GM21515 (cell line): ENCODE measurements at regions not wholly inside any gene's neighbourhood (a gene's known extent, or its start where the extent isn't known, plus 50 kb on each side); places are given as distances from the start of the nearest gene placed in this dataset.

Experiments used
- ATAC-seq: cut with Tn5 transposase; IDR thresholded peaks from one replicate; pipeline ENCODE4 v1.9.1; 2021; ENCODE audit not compliant: unreplicated experiment

DNA sequence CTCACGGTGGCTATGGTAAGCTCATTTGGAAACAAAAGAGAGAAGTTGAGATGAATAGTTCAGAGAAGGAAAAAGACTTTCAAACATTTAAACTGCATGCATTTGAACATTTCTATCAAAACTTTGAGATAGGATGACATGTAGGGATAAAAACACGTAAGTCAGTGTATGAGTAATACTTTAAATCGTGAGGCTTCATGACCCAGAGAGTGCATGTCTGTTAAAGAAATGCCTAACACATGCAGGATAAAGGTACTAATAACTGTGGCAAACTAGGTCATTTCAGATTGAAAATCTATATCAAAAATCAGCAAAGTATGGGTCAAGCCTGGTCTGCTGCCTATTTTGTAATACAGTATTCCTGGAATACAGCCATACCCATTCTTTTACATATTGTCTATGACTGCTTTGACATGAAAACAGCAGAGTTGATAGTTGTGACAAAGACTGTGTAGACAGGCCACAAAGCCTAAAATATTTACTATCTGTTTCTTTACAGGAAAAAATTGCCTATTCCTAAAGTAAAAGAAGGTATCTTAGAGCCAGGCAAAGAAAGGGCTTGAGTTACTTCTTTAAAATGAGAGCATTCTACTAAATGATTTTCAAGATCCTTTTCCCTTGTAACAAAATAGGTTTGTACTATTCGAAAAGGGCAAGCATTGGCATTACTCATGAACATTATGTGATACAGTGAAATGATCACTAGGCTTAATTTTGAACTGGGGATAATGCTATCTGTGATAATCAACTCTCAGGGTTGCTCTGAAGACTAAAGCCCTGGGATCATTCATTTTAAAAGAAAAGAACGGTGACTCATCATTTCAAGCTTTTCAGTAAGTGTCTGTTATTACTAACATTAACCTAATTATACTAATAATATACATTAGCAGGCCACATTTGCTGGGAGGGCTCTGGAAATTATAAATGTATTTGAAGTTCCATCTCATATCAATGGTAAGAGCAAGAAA lies 185.9 kb downstream of the CRPPA start:
- no peak for ATAC-seq

DNA sequence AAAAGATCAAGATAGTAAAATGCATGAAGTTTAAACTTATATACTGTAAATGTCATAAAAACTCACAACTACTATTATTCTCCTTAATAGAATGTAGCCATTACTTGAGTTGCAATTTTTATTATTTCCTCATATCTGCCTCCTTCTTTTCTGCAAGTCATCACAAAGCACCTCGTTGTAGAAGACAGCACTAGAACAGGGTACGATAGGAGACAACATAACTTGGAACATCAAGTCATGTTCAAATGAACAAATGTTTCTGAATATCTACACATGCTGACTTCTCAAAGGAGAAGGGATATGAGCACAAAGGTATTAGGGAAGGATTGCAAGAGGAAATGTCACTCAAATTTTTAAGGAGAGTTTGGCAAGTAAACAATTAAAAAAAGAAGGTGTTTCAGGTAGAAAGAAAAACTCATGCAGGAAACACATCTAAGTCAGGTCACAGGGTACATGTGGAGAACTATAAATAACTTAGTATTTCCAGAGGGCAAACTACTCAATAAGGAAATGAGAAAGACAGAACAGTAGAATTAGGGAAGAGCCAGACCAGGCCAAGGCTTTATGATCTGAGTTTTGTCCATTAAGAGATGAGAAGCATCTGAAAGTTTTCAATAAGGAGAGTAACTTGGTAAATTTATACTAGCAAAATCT lies 186.7 kb downstream of the CRPPA start:
- no peak for ATAC-seq

DNA sequence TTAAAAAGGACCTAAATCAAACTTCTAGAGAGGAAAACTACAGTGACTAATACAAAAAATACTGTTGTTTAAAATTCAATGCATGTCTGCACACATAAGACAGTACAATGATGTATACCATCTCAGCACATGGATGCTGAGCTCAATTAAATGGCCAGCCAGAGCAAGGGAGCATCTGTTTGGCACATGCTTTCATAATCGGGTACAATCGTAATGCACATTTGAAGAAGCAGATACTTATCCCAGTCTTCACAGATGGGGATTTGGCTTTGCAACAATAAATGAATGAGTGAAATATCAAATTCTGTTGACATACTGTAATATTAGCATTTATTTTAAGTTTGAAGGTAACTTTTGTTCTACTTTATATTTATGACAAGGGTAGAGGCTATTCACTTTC lies 187.8 kb downstream of the CRPPA start:
- no peak for ATAC-seq

DNA sequence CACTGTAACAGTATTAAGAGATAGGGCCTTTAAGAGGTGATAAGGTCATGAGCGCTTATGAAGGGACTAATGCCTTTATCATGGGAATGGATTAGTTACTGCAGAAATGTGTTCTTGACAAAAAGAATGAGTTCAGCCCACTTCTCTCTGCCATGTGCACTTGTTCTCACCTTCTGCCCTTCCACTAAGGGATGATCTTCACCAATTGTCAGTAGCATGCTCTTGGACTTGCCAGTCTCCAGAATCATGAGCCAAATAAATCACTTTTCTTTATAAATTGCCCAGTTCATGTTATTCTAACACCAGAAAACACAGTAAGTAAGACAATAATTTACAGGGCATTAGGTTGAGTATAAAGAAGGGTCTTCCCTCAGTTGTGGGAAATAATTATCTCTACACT lies 189.1 kb downstream of the CRPPA start:
- no peak for ATAC-seq

DNA sequence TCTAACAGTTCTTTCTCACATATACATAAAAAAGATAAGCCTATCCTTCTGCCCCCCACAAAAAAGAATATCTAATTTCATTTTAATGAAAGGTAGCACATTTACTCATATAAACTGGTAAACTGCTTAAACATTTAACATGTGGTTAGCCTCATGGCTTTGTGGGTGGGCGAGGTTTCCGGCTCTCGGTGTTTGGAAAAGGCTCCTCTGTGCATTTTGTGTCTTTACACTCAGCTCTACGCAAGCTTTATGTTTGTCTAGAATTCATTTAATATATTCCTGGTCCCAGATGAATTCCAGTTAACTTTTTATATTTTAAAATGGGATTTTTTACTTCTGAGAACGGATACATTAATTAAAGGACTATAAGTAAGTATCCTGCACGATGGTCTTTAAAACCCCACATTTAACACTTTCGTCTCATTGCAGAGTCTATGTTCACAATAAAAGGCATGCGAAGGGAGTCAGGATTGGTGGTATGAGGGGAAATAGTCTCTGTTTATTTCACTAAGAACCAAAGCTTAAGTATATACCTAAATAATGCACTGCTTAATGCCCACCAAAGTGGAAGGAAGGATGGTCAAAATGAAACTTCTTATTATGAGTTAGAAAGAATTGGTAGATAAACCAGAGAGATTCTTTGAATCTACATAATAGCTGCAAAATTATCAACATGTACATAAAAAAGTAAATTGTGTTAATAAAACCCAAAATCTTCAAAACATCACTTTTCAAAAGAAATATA lies 197.2 kb downstream of the CRPPA start:
- no peak for ATAC-seq

DNA sequence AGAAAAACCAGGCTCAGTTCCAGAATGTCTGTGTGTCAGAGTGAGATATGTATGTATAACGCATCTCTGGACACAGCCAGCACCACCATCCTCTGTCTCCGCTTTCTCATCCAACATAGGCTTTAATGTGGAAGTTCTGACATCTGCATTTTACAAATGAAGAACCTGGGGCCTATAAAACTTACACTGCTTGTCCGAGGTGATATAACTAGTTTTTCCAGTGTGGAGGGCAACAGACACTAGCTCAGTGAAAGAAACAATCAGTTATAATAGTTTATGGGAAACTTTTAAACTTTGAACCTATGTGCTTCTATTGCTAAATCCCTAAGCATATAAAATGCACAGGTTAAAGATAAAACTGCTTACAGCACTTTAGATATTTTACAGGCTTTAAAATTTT lies 208.7 kb downstream of the CRPPA start:
- ATAC-seq = no peak

DNA sequence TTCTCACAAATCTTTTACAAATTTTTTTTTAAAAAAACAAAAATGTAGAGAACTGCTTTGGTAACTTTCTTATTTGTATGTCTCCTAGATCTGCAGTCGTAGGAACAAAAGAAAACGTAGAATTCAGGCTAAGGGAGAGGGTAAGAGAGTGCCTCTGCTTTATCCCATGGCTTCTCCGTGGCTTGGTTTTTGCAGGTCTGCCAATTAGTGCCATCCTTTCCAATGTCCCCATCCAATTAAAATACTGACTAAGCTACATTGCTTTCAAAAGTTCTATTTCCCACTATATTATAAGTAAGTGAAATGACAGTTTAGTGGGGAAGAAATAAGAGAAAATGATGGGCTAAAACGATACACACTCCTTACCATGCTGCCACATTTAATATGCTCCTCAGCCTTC lies 209.3 kb downstream of the CRPPA start:
- ATAC-seq = no peak

DNA sequence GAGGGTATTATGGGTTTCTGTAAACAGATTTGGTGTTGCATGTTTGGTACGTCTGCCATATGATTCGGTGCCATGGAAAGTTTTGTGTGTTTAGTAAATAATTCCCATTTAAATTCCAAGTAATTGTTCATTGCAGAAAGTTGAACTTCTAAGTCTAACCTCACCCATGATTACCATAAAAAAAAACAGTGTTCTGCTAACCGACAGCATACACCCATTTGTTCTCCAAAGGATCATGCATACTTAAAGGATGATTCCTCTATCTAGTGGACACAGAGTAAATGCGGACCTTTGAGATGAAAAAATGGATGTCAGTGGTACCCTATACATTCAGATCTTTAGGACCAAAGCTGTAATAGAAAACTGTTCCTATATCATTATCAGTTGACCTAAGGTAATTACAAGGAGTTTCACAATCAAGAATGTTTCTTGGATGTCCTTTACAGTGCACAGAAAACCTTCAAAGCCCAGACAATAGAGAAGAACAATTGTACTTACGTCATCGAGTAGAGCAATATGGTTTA lies 209.9 kb downstream of the CRPPA start:
- no peak for ATAC-seq

DNA sequence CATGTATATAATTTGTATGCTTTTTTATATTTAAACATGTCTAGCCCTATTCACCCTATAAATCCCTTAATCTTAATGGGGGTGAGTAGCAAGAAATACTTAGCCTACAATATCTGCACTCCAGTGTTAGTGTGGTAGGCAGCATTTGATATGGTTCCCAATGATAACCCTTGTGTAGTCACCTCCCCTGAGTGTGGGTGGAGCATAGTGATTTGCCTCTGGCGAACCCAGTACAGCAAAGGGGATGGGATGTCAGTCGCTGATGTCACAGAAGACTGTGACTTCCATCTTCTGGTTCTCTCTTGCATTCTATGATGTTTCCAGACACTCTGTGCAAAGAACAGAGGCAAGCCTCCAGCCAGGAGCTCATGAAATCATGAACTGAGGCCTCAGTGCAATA lies 211.2 kb downstream of the CRPPA start:
- no peak for ATAC-seq

DNA sequence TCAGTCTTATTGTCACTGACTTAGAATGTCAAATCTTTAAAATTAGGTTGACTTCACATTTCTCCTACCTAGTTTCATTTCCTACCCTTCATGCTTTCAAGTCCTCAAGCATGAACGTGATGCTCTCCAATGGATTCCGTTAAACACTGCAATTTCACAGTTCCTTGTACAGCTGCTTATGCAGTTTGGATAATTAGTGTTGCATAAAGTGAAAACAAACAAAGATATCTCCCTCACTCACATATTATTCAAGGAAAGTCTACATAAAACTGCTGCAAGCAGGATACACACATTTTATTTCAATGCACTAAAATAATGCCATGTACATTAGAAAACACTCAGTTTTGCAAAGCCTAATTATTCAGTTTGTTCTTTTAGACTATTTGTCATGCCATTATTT lies 214.0 kb downstream of the CRPPA start:
- no peak for ATAC-seq

DNA sequence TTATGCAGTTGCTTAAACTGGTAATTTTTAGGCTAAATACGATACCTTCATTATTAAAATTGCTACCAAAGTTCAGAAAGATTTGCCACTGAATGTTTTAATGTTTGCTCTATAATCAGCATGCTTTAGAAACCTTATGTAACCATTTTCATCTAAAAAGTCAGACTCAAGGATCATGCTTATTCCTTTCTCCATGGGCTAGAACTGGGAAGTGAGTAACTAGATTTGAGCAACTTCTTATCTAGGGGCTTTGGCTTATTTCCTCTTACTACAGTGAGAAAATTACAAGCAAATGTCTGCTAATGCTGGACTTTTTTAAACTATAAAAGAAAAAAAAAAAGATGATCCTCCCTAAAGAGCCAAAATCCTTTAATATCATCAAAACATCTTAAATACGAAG lies 215.9 kb downstream of the CRPPA start:
- ATAC-seq = no peak

DNA sequence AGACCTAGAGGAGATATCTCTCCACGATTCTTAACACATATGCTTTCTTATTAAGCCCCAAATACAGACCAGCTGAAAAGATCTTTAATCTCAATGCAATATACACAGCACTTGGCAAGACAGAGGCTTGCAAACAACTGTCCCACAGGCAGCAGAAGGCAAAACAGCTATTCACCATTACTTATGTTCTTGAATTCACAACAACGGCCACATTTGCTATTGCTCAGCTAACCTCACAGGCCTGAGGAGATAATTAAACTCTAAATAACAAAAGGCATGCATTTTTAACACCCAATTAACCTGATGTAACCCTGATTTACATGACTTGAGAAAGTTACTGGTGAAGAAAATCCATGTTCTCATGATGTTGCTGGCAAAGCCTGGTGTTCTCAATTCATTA lies 216.4 kb downstream of the CRPPA start:
- ATAC-seq = no peak

DNA sequence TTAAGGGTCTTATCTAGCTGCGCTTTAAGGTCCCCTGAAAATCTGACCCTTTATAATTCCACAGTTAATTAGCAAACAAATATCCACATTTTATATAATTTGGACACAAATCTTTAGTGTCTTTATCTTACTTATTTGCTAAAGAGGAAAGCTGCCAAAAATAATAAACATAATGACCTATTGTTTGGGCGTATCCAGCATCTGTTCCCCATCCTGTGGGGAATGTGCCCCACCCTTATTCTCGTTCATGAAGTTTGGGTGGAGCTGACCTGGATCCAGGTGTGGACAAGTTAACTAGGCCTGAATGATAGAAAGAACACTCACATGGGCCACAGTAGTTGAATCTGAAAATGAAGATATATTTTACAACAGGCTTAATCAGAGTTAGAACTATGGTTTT lies 218.3 kb downstream of the CRPPA start:
- ATAC-seq = no peak

DNA sequence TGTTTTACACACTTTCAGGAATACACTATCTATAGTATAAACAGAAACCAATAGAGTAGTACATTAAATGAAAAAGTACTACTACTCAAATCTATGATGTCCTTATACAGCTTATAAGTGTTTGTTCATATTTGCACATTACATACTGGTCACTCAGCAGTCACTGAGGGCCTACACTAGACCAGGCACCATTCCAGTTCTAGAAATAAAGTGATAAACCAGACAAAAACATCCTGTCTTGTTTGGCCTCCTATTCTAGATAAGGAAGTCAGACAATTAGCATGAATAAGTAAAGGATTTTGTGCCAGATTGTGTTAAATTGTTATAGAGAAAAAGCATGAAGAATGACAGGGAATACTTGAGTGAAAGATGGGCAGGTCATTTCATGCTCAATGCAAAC lies 219.0 kb downstream of the CRPPA start:
- no peak for ATAC-seq

DNA sequence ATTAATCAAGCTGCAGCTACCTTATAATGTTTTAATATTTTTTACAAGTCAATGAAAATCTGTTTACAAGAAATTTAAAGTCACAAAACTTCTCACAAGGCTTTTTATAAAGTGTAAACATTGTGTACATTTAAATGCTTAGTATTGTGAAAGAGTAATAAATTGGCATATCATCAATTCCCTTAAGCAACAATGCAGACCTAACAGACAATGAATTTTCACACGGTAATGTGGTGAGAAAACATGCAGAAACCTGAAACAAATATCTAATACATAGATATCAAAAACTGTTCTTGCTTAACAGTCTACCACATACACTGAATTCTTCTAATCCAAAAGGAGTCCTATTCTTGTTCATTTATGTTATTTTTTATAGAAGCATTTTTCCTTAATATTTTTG lies 220.7 kb downstream of the CRPPA start:
- no peak for ATAC-seq

DNA sequence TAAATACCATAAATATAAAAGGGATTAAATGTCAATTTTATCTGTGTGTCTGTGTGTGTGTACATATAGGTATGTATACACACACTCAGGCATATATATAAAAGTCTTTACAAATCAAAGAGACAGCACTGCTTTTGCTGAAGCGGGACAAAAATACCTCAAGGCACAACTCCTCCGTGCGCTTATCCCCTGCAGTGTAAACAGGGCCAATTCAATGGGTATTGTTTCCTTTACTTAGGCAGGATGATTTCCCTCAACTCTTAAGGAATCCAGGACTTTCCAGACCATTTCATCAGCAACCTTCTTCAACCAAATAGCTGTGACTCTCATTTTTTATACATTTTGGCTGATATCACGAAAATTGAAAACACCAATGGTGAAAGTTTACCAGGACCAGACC lies 227.7 kb downstream of the CRPPA start:
- no peak for ATAC-seq

DNA sequence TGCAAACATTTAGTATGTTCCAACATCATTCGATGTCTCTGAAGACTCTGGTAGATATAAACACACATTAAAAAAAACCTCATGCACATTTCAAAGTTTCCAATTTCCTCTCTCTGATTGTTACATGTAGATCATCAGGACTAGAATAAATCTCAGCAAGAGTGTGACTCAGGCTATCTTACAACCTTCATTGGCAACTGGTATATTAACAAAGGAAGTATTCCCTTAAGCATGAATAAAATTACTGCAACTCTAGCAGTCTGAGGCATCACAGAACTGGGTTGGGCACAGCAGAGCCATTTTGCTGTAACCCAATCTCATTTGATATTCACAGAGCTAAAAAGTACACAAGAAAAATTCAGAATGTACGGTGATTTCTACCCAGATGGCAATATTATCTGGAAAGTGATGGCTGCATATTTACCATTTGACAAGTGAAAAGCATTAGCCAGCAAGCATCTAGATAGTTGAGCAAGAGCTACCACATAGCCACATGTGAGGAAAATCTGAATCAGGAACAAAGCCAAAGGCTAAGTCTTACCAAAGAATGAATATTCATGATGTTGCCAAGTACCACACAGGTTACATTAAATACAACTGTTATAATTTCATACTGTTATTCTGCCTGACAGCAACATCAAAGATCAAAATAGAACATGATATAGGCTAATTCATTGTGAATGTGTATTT lies 232.2 kb downstream of the CRPPA start:
- no peak for ATAC-seq

DNA sequence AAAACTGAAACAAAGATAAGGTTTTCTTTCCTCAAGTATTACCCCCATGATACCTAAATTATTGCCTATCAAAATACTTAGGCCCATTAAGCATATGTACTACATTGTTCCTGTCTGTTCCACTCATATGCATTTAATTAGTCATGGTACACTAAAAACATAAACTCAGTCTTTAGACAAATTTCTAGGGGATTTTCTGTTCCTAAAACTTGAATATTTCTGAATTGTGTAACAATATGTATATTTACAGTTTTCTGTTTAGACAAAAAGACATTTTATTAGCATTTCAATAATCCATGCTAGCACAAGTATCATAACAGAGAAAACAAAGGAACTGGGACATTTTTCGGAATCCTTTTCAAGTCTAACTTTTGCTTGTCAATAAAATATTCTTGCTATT lies 234.2 kb downstream of the CRPPA start:
- ATAC-seq = no peak

DNA sequence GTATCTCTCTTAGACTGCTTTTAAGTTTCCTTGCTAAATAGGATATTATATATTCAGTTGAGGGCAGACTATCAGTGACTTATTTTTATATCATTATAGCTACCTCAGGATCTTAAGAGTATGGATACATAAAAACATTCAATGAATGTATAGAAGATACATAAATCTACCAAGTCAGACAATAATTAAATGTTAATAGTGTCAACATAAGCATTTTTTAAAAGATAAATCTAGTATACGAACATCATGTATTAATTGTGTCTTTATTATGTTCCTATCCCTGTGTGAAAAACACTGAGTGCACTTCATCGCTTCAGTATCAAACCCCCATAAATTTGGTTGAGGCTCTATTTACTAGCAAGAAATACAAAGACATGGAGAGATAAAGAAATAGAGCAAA lies 242.8 kb downstream of the CRPPA start:
- ATAC-seq = no peak

DNA sequence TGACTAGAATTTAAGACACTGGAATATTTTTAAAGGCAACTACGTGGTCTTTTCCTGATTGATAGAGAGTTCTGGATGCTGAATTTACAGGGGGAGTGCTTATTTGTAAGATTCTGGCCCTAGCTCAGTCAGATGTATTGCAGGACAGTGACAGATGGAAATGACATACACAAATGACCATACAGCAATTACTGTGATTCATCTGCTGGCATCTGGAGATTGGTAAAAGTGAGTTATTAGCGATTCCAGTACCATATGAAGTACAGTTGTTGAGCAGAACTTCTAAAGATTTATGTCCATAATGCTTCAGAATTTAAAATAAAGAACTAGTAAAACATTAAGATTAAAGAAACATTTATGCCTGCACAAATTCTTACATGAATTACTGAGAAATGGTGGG lies 243.2 kb downstream of the CRPPA start:
- ATAC-seq = no peak

DNA sequence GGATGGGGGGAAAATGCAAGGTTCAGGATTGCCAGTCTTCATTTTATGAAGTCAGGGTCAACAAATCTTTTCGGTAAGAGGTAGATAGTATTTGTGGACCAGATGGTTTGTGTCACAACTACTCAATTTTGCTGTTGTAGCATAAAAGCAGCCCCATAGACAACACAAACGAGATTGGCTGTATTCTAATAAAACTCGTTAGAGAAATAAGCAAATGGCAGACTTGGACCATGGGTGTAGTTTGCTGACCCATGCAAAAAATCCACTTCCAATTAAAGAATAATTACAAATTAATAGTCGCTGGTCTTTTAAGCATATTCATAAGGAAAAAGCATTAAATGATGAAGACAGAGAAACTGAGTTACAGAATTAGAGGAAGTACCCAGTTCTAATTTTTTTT lies 247.1 kb downstream of the CRPPA start:
- ATAC-seq = no peak
